Peyer's patch (tissue), 4 donors: ENCODE measurements at regions not wholly inside any gene's neighbourhood (a gene's known extent, or its start where the extent isn't known, plus 50 kb on each side); places are given as distances from the start of the nearest gene placed in this dataset.

Experiments used
- CTCF ChIP-seq, 6 experiments: fragments of 450-650 bp in 4 of 6; fragments of 200-600 bp in 2 of 6; sonication (generic) in 1 of 6; IDR thresholded peaks; one replicate each; pipeline ENCODE4 v1.5.1; 2017 to 2019; ENCODE audit warnings: antibody characterized with exemption in 6 of 6, mild to moderate bottlenecking in 3 of 6, moderate library complexity in 1 of 6
- POLR2A ChIP-seq, 2 donors: fragments of 450-650 bp; IDR thresholded peaks; one replicate each; pipeline ENCODE4 v1.5.1; 2017; ENCODE audit warnings: antibody characterized with exemption in 2 of 2, mild to moderate bottlenecking in 2 of 2, moderate library complexity in 2 of 2

- TF ChIP-seq CTCF (IDR thresholded peaks at IDR 0.05): no peak
- TF ChIP-seq POLR2A (IDR thresholded peaks at IDR 0.05): no peak
Observed at GRCh38 chr13:50140581-50141374, 125.5 kb downstream of the KCNRG start.
